IPS-18c (cell line): ENCODE measurements at regions not wholly inside any gene's neighbourhood (a gene's known extent, or its start where the extent isn't known, plus 50 kb on each side); places are given as distances from the start of the nearest gene placed in this dataset.
"Not testable (repeated sequence)": the region's sequence is repeated elsewhere in the genome, so short reads cannot be mapped to it uniquely, and the experiment has no call there.

Experiments used
- H3K4me3 ChIP-seq: 2 replicates; pipeline ENCODE4 v1.7.0; 2013; ENCODE audit warnings: low read depth, mild to moderate bottlenecking, low read length, moderate library complexity; ENCODE audit not compliant: insufficient read depth
- H3K9me3 ChIP-seq: one replicate; pipeline ENCODE4 v1.6.1; 2013; ENCODE audit warnings: mild to moderate bottlenecking, low read length, moderate library complexity; ENCODE audit not compliant: control insufficient read depth, insufficient read depth

DNA sequence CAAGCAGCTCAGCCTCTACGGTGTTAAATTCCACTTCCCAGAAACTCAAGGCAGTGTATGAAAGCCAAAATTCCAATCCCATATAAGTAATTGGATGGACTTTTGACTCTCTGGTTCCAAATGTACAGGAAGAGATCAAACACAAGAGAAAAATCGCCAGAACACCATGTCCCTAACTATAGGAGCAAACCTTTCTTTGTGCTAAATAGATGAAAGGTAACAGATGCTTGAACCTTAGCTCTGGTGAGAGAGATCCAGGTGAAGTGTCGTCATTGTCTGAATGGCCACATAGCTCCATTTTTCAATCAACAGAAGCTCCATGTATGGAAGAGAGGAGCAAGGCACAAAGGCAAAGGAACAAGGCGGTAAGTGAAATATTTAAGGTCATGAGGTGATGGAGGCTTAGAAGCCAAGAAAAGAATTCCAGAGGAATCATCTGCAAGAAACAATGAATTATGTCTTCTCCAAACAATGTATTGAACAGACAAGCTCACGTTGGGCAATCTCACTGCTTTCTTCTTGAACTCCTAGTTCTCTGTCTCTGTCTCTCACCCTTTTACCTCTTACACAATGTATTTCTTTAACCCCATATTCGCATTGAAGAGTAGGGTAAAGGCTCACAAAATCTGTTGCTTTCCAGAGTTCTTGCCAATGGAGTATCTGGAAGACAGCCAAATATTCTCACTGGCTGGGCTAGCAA, 585.1 kb downstream of the GATA3 start:
- Histone ChIP-seq H3K4me3 (no peak overlapping the region), H3K9me3 (peaks cover 4% of the 10 kb centered on the region)

DNA sequence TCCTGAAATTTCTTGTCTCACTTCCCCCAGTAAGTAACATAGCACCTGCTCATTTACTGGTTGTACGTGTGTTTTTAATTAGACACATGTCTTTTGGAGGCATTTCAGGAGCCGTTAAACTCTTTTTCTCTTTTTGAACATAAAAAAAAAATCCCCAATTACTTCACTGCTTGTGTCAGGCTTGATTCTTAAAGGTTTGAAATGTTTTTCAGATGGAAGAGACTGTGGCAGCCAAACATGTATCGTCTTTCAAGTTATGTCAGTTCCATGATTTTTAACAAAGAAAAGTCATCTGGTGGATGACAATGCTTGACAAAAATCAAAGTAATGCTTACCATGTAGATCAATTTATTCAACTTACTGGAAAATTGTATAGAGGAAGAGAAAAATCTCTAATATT, 585.8 kb downstream of the GATA3 start:
- peaks cover 4% of the 10 kb centered on the region for H3K9me3 ChIP-seq
- H3K4me3 ChIP-seq = no peak overlapping the region

DNA sequence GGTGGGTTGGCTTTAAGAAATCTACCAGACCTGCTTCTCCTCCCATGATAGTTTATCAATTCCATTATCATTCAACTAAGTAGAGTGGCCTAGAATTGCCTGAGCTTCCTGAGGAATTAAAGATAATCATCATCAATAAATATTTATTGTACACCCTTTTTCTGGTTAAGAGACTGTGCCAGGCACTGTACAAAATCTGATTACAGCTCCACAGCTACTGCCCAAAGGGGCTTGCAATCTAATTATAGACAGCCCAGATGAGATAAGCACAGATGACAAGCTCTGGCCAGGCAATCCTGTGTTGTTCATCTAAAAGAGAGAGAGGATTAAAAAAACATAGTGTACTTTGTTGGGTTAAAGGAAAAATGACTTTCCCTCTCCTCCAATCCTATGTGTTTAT, 586.4 kb downstream of the GATA3 start:
- peaks cover 4% of the 10 kb centered on the region for H3K9me3 ChIP-seq
- H3K4me3 ChIP-seq = no peak overlapping the region

DNA sequence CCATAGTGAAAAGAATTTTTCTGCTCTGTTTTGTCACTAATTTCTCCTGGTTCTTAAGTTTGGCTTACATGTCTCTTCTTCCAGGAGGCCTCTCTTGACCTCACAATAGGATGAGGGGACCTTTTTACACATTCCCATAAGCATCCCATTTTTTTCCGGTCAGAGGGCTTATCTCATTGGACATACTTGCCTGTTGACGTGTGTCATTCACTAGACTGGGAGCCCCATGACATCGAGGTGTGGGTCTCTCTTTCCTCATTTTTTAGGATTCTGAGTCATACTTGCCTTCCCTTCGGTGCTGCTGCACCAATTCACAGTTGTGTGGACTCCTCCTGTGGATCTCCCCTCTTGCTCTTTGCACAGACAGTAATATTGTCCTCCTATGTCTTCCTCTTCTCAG, 601.8 kb downstream of the GATA3 start:
- no peaks in the 10 kb centered on the region for H3K9me3 ChIP-seq
- H3K4me3 ChIP-seq = no peak overlapping the region

DNA sequence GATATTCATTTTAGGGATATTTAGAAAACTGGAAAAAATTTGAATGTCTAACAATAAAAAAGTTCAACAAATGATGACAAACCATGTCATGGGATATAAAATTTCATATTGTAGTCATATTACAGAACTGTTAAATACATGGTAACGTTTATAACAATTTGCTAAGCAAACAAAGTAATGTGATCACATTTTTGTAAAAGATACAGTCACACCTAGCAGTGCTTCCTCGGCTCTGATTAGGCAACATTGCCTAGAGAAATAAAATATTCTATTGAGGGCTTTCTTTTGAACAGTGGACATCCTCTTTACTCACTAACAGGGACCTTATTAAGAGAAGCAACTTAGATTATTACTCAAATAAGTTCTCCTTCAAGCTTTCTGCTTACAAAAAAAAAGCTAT, 605.5 kb downstream of the GATA3 start:
- no peaks in the 10 kb centered on the region for H3K9me3 ChIP-seq
- H3K4me3 ChIP-seq = no peak overlapping the region

DNA sequence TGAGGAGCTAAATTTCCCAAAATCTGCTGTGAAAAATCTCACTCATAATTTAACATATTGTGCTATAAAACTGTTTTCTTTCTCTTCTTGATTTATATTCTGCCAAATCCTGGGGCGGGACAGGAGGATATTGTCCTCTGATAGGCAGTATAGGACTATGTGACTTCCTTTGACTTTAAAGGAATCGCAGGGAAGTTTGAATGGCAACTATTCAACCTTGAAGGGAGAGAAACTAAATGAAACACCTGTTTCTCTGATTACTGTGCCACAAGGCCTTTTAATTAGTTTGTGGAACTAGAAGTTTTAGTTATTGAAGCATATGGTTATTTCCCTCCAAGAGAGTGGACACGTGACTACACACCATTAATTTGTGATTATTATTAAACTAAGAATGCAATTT, 607.4 kb downstream of the GATA3 start:
- Histone ChIP-seq H3K4me3 (no peak overlapping the region), H3K9me3 (no peaks in the 10 kb centered on the region)

DNA sequence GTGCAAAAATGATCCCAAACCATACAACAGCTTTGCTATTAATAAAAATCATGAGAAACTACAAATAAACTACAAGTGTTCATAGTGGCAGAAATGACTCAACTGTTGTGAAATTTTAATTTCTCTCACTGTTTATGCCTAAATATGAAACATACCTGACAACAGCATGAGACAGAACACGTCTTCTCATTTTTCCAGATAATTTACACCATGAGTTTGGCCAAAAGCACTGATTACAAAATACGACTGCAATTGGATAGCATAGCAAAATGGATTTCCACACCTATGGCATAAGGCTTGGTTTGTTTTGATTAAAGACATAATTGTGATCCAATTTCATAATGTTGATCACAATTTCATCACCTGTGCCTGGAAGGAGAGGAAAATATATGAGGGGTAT, 608.6 kb downstream of the GATA3 start:
- Histone ChIP-seq H3K9me3 (peaks cover 2% of the 10 kb centered on the region), H3K4me3 (no peak overlapping the region)

DNA sequence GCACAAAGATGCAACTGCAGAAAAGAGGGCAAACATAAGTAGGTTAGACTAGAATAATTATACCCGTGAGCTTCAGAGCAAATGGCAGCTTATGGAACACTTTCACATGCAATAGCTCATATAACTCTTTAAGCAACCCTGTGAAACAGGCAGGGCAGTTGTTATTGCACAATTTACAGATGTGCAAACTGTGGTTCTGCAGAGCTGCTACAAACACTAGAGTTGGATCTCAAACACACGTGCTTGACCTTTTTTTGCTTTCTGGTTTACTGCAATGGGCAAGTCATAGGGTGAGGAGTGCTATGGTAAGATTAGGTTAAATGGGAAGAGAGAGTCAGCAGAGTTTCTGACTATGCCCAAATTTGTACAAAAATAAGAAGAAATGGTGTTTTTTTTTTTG, 610.8 kb downstream of the GATA3 start:
- peaks cover 2% of the 10 kb centered on the region for H3K9me3 ChIP-seq
- no peak overlapping the region for H3K4me3 ChIP-seq

DNA sequence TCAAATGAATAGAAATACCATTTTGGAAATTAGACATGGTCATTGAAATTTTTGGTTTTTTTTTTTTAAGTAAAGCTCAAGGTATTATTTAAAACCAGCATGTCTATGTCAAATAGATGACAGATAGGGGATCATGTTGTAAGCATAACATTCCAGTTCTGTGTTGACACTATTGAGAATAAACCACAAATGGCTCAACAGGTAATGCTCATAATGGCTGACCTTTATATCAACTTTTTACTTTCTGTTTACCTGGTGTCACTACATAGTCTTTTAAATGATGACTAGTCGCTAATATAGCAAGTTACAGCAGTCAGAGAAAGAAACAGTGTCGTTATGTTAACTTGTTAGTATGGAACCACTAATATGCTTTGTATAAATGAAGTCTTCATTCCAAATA, 616.0 kb downstream of the GATA3 start:
- peaks cover 2% of the 10 kb centered on the region for H3K9me3 ChIP-seq
- H3K4me3 ChIP-seq = no peak overlapping the region

DNA sequence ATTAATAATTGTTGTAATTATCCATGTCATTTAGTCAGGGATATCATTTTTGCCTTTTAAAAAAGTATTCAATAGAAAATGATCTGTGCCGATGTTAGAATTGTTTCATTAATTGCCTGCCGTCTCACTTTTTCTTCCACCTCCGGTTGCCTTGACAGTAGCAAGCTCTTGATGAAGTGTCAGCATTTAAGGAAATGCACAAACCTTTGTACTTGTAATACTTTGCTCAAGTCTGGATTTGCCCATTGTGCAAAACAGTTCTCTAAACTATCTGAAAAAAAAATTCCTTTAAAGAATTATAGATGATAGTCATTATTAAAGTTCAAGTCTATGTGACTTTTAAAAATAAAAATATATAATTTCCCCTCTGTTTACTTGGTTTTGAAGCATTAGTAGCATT, 619.7 kb downstream of the GATA3 start:
- Histone ChIP-seq H3K4me3 (no peak overlapping the region), H3K9me3 (no peaks in the 10 kb centered on the region)

DNA sequence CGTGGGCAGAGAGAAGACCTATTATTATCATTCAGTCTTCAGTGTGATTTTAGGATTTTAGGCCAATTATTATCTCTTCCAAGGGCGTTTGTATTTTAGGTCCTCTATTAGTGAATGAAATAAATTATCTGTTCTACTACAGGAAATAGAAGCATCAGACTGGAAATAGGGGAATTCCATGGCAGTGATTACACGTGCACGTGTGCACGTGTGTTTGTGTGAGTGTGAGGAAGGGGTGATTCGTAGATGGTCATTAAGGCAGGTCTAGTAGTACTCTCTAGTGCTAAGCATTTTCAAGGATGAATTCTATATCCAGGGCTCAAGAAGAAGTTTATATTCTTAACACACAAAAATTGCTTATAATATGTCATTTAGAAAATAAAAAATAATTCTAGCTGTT, 623.2 kb downstream of the GATA3 start:
- H3K4me3 ChIP-seq = no peak overlapping the region

DNA sequence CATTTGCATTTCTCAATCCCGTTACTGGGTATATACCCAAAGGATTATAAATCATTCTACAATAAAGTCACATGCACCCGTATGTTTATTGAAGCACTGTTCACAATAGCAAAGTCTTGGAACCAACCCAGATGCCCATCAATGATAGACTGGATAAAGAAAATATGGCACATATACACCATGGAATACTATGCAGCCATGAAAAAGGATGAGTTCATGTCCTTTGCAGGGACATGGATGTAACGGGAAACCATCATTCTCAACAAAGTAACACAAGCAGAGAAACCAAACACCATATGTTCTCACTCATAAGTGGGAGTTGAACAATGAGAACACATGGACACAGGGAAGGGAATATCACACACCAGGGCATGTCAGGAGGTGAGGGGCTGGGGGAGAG, 630.4 kb downstream of the GATA3 start:
- not testable (repeated sequence) for H3K4me3 ChIP-seq, H3K9me3 ChIP-seq

More for the DNA sequence above, 623.2 kb downstream of the GATA3 start:
- H3K9me3 ChIP-seq = no peaks in the 10 kb centered on the region

DNA sequence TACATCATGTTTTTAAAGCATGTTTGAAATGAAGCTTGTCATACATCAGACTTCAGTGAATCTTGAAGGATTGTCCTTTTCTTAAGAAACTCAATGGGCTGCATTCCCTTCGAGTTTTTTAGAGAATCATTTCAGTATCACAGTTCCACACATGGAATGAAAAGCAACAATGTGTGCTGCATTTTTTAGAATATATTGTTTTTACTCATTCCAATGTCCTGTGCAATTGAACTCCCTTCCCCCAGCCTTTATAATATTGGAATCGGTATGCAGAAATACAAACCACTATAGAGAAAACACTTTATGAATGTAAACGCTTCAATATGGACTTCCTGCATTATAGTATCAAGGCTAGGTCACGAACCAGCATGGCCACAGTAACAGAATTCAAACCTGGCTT, 634.4 kb downstream of the GATA3 start:
- H3K9me3 ChIP-seq = no peaks in the 10 kb centered on the region
- no peak overlapping the region for H3K4me3 ChIP-seq

DNA sequence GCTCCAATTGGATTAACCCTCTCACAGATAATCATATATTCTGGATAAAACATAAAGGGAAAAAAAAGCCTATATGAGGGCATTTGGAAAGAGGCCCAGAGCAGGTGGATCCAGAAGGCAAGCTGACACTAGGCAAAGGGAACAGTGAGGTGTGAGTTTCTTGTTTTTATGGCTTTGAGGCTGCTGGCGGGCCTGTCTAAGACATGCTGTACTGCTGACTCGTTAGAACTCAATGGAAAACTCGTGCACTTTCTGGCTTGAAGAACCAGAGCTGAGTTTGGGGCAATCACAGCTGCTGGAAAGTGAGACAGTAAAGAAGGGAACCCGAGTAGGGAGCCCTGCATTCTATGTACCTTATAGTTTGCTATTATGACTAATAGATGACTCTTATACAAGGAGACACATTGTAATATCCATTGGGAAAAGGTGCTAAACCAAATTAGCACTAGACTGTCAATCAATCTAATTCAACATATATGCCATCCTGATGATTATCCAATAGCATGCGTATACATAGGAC, 637.1 kb downstream of the GATA3 start:
- H3K4me3 ChIP-seq = no peak overlapping the region
- no peaks in the 10 kb centered on the region for H3K9me3 ChIP-seq

DNA sequence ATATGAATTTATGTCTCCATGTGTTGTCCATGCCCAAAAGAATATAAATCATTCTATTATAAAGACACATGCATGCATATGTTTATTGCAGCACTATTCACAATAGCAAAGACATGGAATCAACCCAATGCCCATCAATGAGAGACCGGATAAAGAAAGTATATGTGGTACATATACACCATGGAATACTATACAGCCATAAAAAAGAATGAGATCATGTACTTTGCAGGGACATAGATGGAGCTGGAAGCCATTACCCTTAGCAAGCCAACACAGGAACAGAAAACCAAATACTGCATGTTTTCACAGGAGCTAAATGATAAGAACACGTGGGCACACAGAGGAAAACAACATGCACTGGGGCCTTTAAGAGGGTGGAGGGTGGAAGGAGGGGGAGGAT, 639.1 kb downstream of the GATA3 start:
- H3K9me3 ChIP-seq, H3K4me3 ChIP-seq: not testable (repeated sequence)

DNA sequence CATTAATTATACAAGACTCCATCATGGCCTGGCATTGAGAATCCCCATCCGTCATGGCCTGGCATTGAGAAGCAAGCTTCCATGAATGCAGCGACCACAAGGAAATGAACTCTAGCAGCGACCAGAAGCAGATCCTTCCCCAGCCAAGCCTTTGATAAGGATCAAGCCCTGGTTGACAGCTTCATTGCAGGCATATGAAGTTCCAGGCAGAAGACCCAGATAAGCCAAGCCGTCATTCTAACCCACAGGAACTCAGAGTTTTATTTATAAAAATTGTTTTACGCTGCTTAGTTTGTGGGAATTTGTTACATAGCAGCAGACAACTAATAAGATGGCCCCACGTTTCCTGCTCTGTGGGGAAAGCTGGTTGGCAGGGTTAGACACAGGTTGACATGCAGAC, 642.3 kb downstream of the GATA3 start:
- no peak overlapping the region for H3K4me3 ChIP-seq
- no peaks in the 10 kb centered on the region for H3K9me3 ChIP-seq

DNA sequence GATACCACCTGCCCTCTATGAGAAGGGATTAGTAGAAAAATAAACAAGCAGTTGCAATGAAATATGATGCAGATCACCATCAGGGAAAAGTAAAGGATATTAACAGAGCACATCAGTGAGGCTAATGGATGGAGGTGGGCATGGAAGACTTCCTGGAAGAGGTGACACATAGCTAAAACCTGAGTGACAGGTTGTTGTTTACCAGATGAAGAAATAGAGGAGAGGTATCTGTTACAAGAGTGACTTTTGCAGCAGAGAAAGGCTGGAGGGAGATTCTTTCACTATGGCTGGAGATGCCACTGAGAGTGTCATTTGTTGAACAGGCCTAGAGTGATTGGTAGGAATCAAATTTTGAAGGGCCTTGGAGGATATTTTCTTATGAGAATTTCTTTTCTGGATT, 646.2 kb downstream of the GATA3 start:
- Histone ChIP-seq H3K4me3 (no peak overlapping the region), H3K9me3 (no peaks in the 10 kb centered on the region)

DNA sequence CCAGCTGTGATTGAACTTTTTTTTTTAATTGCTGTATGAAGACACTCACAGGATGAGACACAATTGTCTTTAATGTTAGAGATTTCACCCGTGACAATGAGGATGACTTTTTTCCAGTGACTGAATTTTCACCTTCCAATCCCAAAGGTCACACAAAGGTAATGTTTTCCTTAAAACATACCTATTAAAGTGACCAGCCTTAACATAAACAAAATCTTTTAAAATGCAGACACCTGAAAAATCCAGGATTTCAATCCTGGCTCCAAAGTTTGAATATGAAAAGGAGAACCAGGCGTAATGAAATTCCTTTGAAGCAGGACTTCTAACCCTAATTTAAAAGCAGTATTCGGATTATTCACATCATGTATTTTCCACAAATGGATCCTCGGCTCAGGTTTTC, 647.7 kb downstream of the GATA3 start:
- Histone ChIP-seq H3K9me3 (no peaks in the 10 kb centered on the region), H3K4me3 (no peak overlapping the region)

DNA sequence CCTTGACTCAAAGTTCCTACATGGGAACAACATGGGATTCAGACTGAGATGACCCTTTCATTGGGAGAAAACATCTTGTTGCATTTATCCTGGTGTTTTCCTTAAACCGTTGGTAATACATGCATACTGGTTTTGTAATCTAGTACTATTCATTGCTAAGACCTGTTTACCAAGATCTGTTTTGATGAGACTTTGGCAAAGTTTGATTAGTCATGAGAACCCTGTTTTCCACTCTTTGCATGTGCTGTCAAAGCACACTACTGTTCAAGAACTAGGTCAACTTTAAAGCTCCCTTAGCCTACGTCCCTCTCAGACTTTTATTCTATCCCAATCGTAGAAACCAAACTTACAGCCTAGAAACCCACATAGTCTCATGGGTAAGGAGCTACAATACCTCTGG, 650.9 kb downstream of the GATA3 start:
- H3K9me3 ChIP-seq = no peaks in the 10 kb centered on the region
- no peak overlapping the region for H3K4me3 ChIP-seq
